ENCODE measurements at regions not wholly inside any gene's neighbourhood (a gene's known extent, or its start where the extent isn't known, plus 50 kb on each side); places are given as distances from the start of the nearest gene placed in this dataset.

GRCh38 chr6:43869792-43870659 lies 100.0 kb downstream of the VEGFA start:
- DNase-seq (ENCODE audit: low read depth), result no peak

- no peak for DNase-seq (ENCODE audit: low read depth)
Measured at GRCh38 chr6:43869079-43869710, 99.2 kb downstream of the VEGFA start.

- no peak for DNase-seq (ENCODE audit: low read depth)
Measured at GRCh38 chr6:43868467-43868866, 98.5 kb downstream of the VEGFA start.

GRCh38 chr6:43867996-43868395 lies 98.0 kb downstream of the VEGFA start:
- no peak for DNase-seq (ENCODE audit: low read depth)

GRCh38 chr6:43867246-43867645 lies 97.2 kb downstream of the VEGFA start:
- DNase-seq (ENCODE audit: low read depth), result no peak

GRCh38 chr6:43865932-43866645 lies 96.1 kb downstream of the VEGFA start:
- no peak for DNase-seq (ENCODE audit: low read depth)

- no peak for DNase-seq (ENCODE audit: low read depth)
Measured at GRCh38 chr6:43865086-43865485, 95.1 kb downstream of the VEGFA start.

GRCh38 chr6:43862925-43863324 lies 92.9 kb downstream of the VEGFA start:
- no peak for DNase-seq (ENCODE audit: low read depth)

- DNase-seq (ENCODE audit: low read depth), result no peak
Measured at GRCh38 chr6:43861212-43861894, 91.3 kb downstream of the VEGFA start.

GRCh38 chr6:43860285-43860684 lies 90.3 kb downstream of the VEGFA start:
- no peak for DNase-seq (ENCODE audit: low read depth)

GRCh38 chr6:43859213-43859612 lies 89.2 kb downstream of the VEGFA start:
- DNase-seq (ENCODE audit: low read depth), result no peak

- no peak for DNase-seq (ENCODE audit: low read depth)
Measured at GRCh38 chr6:43858161-43859153, 88.4 kb downstream of the VEGFA start.

GRCh38 chr6:43856005-43856765 lies 86.2 kb downstream of the VEGFA start:
- DNase-seq (ENCODE audit: low read depth), result peak; percentile 55

GRCh38 chr6:43855247-43855646 lies 85.2 kb downstream of the VEGFA start:
- DNase-seq (ENCODE audit: low read depth), result no peak

- DNase-seq (ENCODE audit: low read depth), result peak; percentile 50
Measured at GRCh38 chr6:43853066-43853650, 83.1 kb downstream of the VEGFA start.

- DNase-seq (ENCODE audit: low read depth), result no peak
Measured at GRCh38 chr6:43852350-43852864, 82.4 kb downstream of the VEGFA start.

GRCh38 chr6:43851204-43851865 lies 81.3 kb downstream of the VEGFA start:
- peak; percentile 96 for DNase-seq (ENCODE audit: low read depth)

GRCh38 chr6:43850314-43851203 lies 80.5 kb downstream of the VEGFA start:
- no peak for DNase-seq (ENCODE audit: low read depth)
